HG03159 (cell line): ENCODE measurements at regions not wholly inside any gene's neighbourhood (a gene's known extent, or its start where the extent isn't known, plus 50 kb on each side); places are given as distances from the start of the nearest gene placed in this dataset.

Experiments used
- ATAC-seq: cut with Tn5 transposase; IDR thresholded peaks from one replicate; pipeline ENCODE4 v1.9.1; 2021; ENCODE audit warnings: mild to moderate bottlenecking, moderate library complexity; ENCODE audit not compliant: unreplicated experiment

- ATAC-seq = no peak
Measured at GRCh38 chr9:120018550-120018949, 561.4 kb downstream of the CDK5RAP2 start.

GRCh38 chr9:120018037-120018436 is 561.9 kb downstream of the CDK5RAP2 start:
- no peak for ATAC-seq

GRCh38 chr9:120016231-120016630 is 563.7 kb downstream of the CDK5RAP2 start:
- no peak for ATAC-seq

- ATAC-seq = no peak
Measured at GRCh38 chr9:120014796-120015195, 565.2 kb downstream of the CDK5RAP2 start.

- ATAC-seq = no peak
Measured at GRCh38 chr9:120009856-120010255, 570.1 kb downstream of the CDK5RAP2 start.

GRCh38 chr9:120001536-120001935 is 578.4 kb downstream of the CDK5RAP2 start:
- no peak for ATAC-seq

- ATAC-seq = no peak
Measured at GRCh38 chr9:119998614-119999013, 581.4 kb downstream of the CDK5RAP2 start.

GRCh38 chr9:119991797-119992196 is 588.2 kb downstream of the CDK5RAP2 start:
- ATAC-seq = no peak

- no peak for ATAC-seq
Measured at GRCh38 chr9:119986713-119987112, 593.3 kb downstream of the CDK5RAP2 start.

- no peak for ATAC-seq
Measured at GRCh38 chr9:119986205-119986604, 593.8 kb downstream of the CDK5RAP2 start.

GRCh38 chr9:119974026-119974425 is 604.8 kb upstream of the BRINP1 start:
- no peak for ATAC-seq

GRCh38 chr9:119968836-119969707 is 599.8 kb upstream of the BRINP1 start:
- peak; percentile 95 for ATAC-seq

- no peak for ATAC-seq
Measured at GRCh38 chr9:119967867-119968535, 598.8 kb upstream of the BRINP1 start.

- ATAC-seq = no peak
Measured at GRCh38 chr9:119963798-119964372, 594.6 kb upstream of the BRINP1 start.

- no peak for ATAC-seq
Measured at GRCh38 chr9:119963258-119963797, 594.1 kb upstream of the BRINP1 start.

GRCh38 chr9:119961774-119962424 is 592.7 kb upstream of the BRINP1 start:
- ATAC-seq = no peak

- no peak for ATAC-seq
Measured at GRCh38 chr9:119959846-119960545, 590.8 kb upstream of the BRINP1 start.

GRCh38 chr9:119956111-119956510 is 586.9 kb upstream of the BRINP1 start:
- no peak for ATAC-seq

- ATAC-seq = no peak
Measured at GRCh38 chr9:119955276-119955675, 586.0 kb upstream of the BRINP1 start.

GRCh38 chr9:119951591-119951990 is 582.4 kb upstream of the BRINP1 start:
- no peak for ATAC-seq
